SK-N-SH (cell line): ENCODE measurements at regions not wholly inside any gene's neighbourhood (a gene's known extent, or its start where the extent isn't known, plus 50 kb on each side); places are given as distances from the start of the nearest gene placed in this dataset.

ENCODE experiments used
- CTCF ChIA-PET: fragments of 300-600, 350-600 bp; formaldehyde crosslinking; extraction: SDS; loops from one replicate; lab custom pipeline; 2021; lab: Yijun Ruan, JAX
- POLR2A ChIA-PET: fragments of 350-600 bp; sonication (Branson Sonifier 250); formaldehyde crosslinking; extraction: SDS; loops from one replicate; lab custom pipeline; 2020; ENCODE audit warnings: antibody characterized with exemption, inconsistent platforms; lab: Yijun Ruan, JAX
- DNase-seq: peaks from one replicate; pipeline ENCODE4 v3.0.0; 2012
- H2AFZ ChIP-seq: fragments of 200-600 bp; sonication (generic); 2 replicates; pipeline ENCODE4 v1.8.1; 2016; ENCODE audit warnings: antibody characterized with exemption, mild to moderate bottlenecking, low read depth
- H3F3A ChIP-seq: fragments of 200-600 bp; sonication (generic); replicated peaks from 2 replicates; pipeline ENCODE3; 2016; ENCODE audit warnings: antibody characterized with exemption, mild to moderate bottlenecking; ENCODE audit not compliant: insufficient read depth
- H3K27ac ChIP-seq, 2 experiments: fragments of 200-500 bp in 1 of 2; fragments of 200-600 bp in 1 of 2; sonication (Bioruptor generic) in 1 of 2; sonication (generic), shearing (Covaris generic) in 1 of 2; 2 replicates each; pipeline versions ENCODE4 v1.5.1 to v1.6.1; 2014 to 2016; ENCODE audit warnings: low read depth in 2 of 2, inconsistent platforms in 1 of 2, low read length in 1 of 2, mild to moderate bottlenecking in 1 of 2, mixed read lengths in 1 of 2
- H3K27me3 ChIP-seq: fragments of 200-600 bp; sonication (generic), shearing (Covaris generic); 2 replicates; pipeline ENCODE4 v1.6.1; 2016; ENCODE audit warnings: mixed run types; ENCODE audit not compliant: insufficient read depth
- H3K36me3 ChIP-seq, 2 experiments: fragments of 200-500 bp in 1 of 2; fragments of 200-600 bp in 1 of 2; sonication (Bioruptor generic) in 1 of 2; sonication (generic) in 1 of 2; replicated peaks in 1 of 2; 2 replicates each; pipeline versions ENCODE3 to v1.5.1; 2014 to 2016; ENCODE audit warnings: low read length in 1 of 2, mild to moderate bottlenecking in 1 of 2; ENCODE audit not compliant: insufficient read depth in 2 of 2, control insufficient read depth in 1 of 2
- H3K4me1 ChIP-seq, 2 experiments: fragments of 200-500 bp in 1 of 2; fragments of 200-600 bp in 1 of 2; sonication (Bioruptor generic) in 1 of 2; sonication (generic), shearing (Covaris generic) in 1 of 2; 2 replicates each; pipeline versions ENCODE4 v1.5.1 to v1.6.1; 2014 to 2016; ENCODE audit warnings: low read depth in 1 of 2, low read length in 1 of 2, mixed run types in 1 of 2; ENCODE audit not compliant: insufficient read depth in 2 of 2, control insufficient read depth in 1 of 2
- H3K4me2 ChIP-seq: fragments of 200-600 bp; sonication (generic), shearing (Covaris generic); 2 replicates; pipeline ENCODE4 v1.6.1; 2017; ENCODE audit warnings: mixed run types
- H3K4me3 ChIP-seq, 2 experiments: fragments of 200-500 bp in 1 of 2; fragments of 200-600 bp in 1 of 2; sonication (Bioruptor generic) in 1 of 2; sonication (generic), shearing (Covaris generic) in 1 of 2; 2 replicates each; pipeline versions ENCODE4 v1.5.1 to v1.8.1; 2014 to 2016; ENCODE audit warnings: low read depth in 2 of 2, inconsistent platforms in 1 of 2, low read length in 1 of 2, mild to moderate bottlenecking in 1 of 2, mixed read lengths in 1 of 2, moderate library complexity in 1 of 2
- H3K79me2 ChIP-seq: fragments of 200-600 bp; sonication (generic); 2 replicates; pipeline ENCODE4 v1.8.1; 2017; ENCODE audit warnings: mild to moderate bottlenecking; ENCODE audit not compliant: insufficient read depth
- H3K9ac ChIP-seq: fragments of 200-600 bp; sonication (generic); 2 replicates; pipeline ENCODE4 v1.6.1; 2017; ENCODE audit warnings: mixed run types
- H3K9me2 ChIP-seq: fragments of 200-600 bp; sonication (generic); 2 replicates; pipeline ENCODE4 v1.6.1; 2017; ENCODE audit warnings: mixed run types
- H3K9me3 ChIP-seq: fragments of 200-600 bp; sonication (generic); 2 replicates; pipeline ENCODE4 v1.6.1; 2017; ENCODE audit warnings: mixed run types, mild to moderate bottlenecking, moderate library complexity
- H4K20me1 ChIP-seq: fragments of 200-600 bp; sonication (generic); 2 replicates; pipeline ENCODE4 v1.6.1; 2017; ENCODE audit warnings: mild to moderate bottlenecking, mixed run types; ENCODE audit not compliant: insufficient read depth
- FOXJ3 ChIP-seq: sonication (generic); formaldehyde crosslinking; IDR thresholded peaks from 2 replicates; pipeline ENCODE4 v1.5.1; 2020; ENCODE audit warnings: mild to moderate bottlenecking, missing genetic modification reagents
- FOXM1 ChIP-seq: IDR thresholded peaks from 2 replicates; pipeline ENCODE4 v1.4.0; 2012; ENCODE audit warnings: low read depth, mild to moderate bottlenecking
- GABPA ChIP-seq: IDR thresholded peaks from 2 replicates; pipeline ENCODE4 v1.4.0; 2012; ENCODE audit warnings: low read depth, mild to moderate bottlenecking
- GATA2 ChIP-seq: sonication (generic); formaldehyde crosslinking; IDR thresholded peaks from 2 replicates; pipeline ENCODE4 v1.5.0; 2020; ENCODE audit warnings: mild to moderate bottlenecking, missing genetic modification reagents
- MEF2A ChIP-seq: IDR thresholded peaks from 2 replicates; pipeline ENCODE4 v1.4.0; 2012; ENCODE audit warnings: low read depth, borderline replicate concordance
- MXI1 ChIP-seq: IDR thresholded peaks from 2 replicates; pipeline ENCODE4 v1.6.1; 2012; ENCODE audit warnings: mild to moderate bottlenecking, low read depth, low read length, improper control_type of control experiment
- NFIC ChIP-seq: IDR thresholded peaks from 2 replicates; pipeline ENCODE4 v1.4.0; 2012; ENCODE audit warnings: borderline replicate concordance
- RCOR1 ChIP-seq: fragments of 150-350 bp; IDR thresholded peaks from 2 replicates; pipeline ENCODE4 v1.6.1; 2017; ENCODE audit warnings: antibody characterized with exemption, low read length
- REST ChIP-seq: IDR thresholded peaks from 2 replicates; pipeline ENCODE4 v1.6.1; 2012; ENCODE audit warnings: mild to moderate bottlenecking, low read depth, low read length, moderate library complexity
- RFX5 ChIP-seq: IDR thresholded peaks from 2 replicates; pipeline ENCODE4 v1.6.1; 2012; ENCODE audit warnings: mild to moderate bottlenecking, improper control_type of control experiment, low read length
- SIN3A ChIP-seq: IDR thresholded peaks from 2 replicates; pipeline ENCODE4 v1.6.1; 2012; ENCODE audit warnings: low read depth, mild to moderate bottlenecking, low read length, moderate library complexity, borderline replicate concordance
- SMC3 ChIP-seq: IDR thresholded peaks from 2 replicates; pipeline ENCODE4 v1.6.1; 2012; ENCODE audit warnings: low read depth, low read length, improper control_type of control experiment
- TAF1 ChIP-seq: IDR thresholded peaks from 2 replicates; pipeline ENCODE4 v1.6.1; 2012; ENCODE audit warnings: low read depth, mild to moderate bottlenecking, low read length, moderate library complexity, borderline replicate concordance
- TEAD4 ChIP-seq: IDR thresholded peaks from 2 replicates; pipeline ENCODE4 v1.4.0; 2012; ENCODE audit warnings: mild to moderate bottlenecking, borderline replicate concordance; ENCODE audit not compliant: insufficient read depth
- USF2 ChIP-seq: fragments of 150-350 bp; IDR thresholded peaks from 2 replicates; pipeline ENCODE4 v1.6.1; 2017; ENCODE audit warnings: antibody characterized with exemption, low read length, low read depth, borderline replicate concordance
- YY1 ChIP-seq: IDR thresholded peaks from 2 replicates; pipeline ENCODE4 v1.4.0; 2012; ENCODE audit warnings: low read depth, mild to moderate bottlenecking
- WGBS: methylation state at CpG from one replicate; pipeline ENCODE4 v1.1.6; 2017; ENCODE audit warnings: low lambda C conversion rate; 5-methylcytosine and 5-hydroxymethylcytosine counted together

- Histone ChIP-seq H3F3A (no peaks in the 10 kb centered on the region), H3K4me3 (no peak overlapping the region), H3K27me3 (no peaks in the 10 kb centered on the region), H3K36me3 (no peaks in the 10 kb centered on the region), H3K4me1 (no peaks in the 10 kb centered on the region; a peak in 1 of 4 replicates), H2AFZ (no peak overlapping the region), H3K79me2 (no peaks in the 10 kb centered on the region), H3K9me2 (no peaks in the 10 kb centered on the region), H3K9ac (no peak overlapping the region), H3K4me2 (no peak overlapping the region), H3K27ac (no peak overlapping the region), H3K9me3 (no peaks in the 10 kb centered on the region), H4K20me1 (no peaks in the 10 kb centered on the region)
- ChIA-PET POLR2A (no interaction called here), CTCF (no interaction called here)
- no peak for TF ChIP-seq MXI1
- no peak for TF ChIP-seq GATA2 (CRISPR knock-in tag)
- no peak for TF ChIP-seq GABPA
- no peak for TF ChIP-seq FOXJ3 (CRISPR knock-in tag)
- no peak for TF ChIP-seq USF2
- TF ChIP-seq FOXM1: no peak
- no peak for TF ChIP-seq SMC3
- TF ChIP-seq MEF2A: no peak
- TF ChIP-seq RCOR1: no peak
- TF ChIP-seq REST: no peak
- no peak for TF ChIP-seq NFIC
- TF ChIP-seq TAF1: no peak
- no peak for TF ChIP-seq TEAD4
- TF ChIP-seq SIN3A: no peak
- no peak for TF ChIP-seq YY1
- TF ChIP-seq RFX5: no peak
- DNase-seq: no peak
- WGBS: 66% methylated on average over 4 of the region's 4 CpGs
Measured at GRCh38 chr4:147285751-147286150, 195.1 kb upstream of the EDNRA start.
